GM10847 (cell line): ENCODE measurements at regions not wholly inside any gene's neighbourhood (a gene's known extent, or its start where the extent isn't known, plus 50 kb on each side); places are given as distances from the start of the nearest gene placed in this dataset.

Experiments
- POLR2A ChIP-seq: IDR thresholded peaks from 2 replicates; pipeline ENCODE4 v1.6.1; 2011; ENCODE audit not compliant: insufficient read length; ENCODE audit errors: extremely low read depth

DNA sequence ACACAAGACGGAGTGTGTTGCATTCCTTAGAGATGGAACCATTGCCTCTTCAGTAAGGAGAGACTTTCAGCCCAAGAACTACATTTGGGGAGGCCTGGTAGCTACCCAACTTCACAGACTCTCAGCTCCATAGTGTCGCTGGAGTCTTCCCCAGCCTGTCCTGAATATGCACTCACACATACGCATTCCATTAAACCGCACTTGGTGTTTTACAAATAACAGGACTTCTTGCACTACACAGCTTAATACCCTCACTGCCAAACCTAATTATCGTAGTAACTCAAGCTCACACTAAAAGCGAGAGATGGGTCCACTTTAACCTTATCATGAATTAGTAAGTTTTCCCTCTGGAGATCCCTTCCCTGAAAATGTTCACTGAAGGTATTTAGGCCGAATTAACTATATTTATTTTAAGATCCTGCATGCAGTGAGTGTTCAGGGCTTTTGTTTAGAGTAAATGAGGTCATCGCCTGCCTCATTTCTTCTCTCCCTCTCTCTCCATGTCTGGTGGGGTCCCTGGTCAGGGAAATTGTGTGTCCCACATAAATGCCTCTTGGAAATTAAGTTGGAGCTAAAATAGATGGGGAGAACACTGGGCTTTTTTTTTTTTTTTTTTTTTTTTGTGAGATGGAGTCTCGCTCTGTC, 171.9 kb downstream of the FAM43A start:
- no peak for TF ChIP-seq POLR2A

DNA sequence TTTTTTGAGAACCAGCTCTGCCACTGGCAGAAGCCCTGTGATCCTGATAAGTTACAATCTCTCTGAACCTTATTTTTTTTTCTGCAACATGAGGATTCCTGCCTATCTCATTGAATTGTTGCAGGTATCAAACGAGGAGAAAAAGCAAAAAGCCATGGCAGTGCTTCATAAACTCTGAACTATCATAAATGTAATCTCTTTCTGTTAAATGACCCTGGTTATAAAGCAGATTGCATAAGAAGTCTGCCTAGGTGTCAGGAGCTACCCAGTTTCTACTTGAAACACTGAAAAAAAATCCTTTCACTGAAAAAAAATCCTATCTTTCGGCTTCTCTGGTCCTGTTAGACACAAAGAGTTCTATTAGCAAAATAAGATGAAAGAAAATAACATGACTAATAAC, 172.7 kb downstream of the FAM43A start:
- TF ChIP-seq POLR2A: no peak

GRCh38 chr3:194860725-194861124, 175.0 kb downstream of the FAM43A start:
- TF ChIP-seq POLR2A: no peak

- TF ChIP-seq POLR2A: no peak
These were observed 175.7 kb downstream of the FAM43A start for GRCh38 chr3:194861375-194861774.

- TF ChIP-seq POLR2A: no peak
These were observed 179.4 kb downstream of the FAM43A start for GRCh38 chr3:194865061-194865460.

DNA sequence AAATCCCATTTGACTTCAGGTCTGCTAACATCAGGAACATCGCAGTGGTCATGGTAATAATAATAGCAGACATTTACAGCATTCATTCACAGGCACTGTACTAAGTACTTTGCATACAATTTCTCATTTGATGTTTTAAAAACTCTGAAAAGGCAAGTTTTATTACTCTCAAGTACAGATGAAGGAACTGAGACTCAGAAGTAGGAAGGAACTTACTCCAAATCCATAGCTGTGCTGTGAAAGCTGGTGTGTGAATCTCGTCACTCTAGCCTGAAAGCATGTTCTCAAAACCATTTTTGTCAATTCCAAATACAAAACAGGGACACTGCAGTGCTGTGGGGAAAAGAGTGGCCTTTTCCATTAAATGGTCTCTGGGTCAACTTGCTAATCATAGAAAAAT, 179.9 kb downstream of the FAM43A start:
- no peak for TF ChIP-seq POLR2A

- no peak for TF ChIP-seq POLR2A
These were observed 180.6 kb downstream of the FAM43A start for GRCh38 chr3:194866236-194866635.

DNA sequence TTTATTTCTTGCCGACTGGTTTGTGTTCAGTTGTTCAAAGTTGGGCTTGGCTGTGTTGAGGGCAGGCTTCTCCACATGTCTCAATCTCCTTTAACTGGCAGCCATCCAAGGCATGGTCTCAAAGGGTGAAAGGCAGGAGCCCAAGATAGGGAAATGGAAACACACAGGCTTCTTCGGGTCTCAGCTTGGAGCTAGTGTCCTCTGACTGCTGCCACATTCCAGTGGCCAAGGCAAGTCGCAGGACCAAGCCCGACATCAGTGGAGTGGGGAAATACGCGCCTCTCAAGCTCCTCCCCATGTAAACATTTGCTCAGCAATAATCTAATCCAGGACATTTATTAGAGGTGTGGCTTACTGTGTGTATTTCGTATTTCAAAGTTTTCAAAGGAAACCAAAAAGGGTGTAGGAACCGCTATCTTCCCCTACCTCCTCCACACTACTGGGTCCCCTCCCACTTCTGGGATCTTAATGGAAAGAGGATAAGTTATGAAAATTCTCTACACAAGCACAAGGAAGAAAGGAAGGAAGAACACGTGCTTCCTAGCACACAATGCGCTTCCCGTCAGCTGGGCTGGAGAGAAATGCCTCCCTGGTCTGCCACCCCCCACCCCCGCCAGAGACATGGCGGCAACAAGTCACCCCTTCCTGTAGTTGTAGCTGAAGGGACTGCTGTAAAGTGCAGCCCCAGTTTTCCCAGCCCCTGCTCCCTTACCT, 181.7 kb downstream of the FAM43A start:
- no peak for TF ChIP-seq POLR2A

- TF ChIP-seq POLR2A: no peak
These were observed 183.1 kb downstream of the FAM43A start for GRCh38 chr3:194868831-194869230.

GRCh38 chr3:194869482-194870169, 183.9 kb downstream of the FAM43A start:
- TF ChIP-seq POLR2A: no peak

GRCh38 chr3:194870394-194871110, 184.9 kb downstream of the FAM43A start:
- TF ChIP-seq POLR2A: no peak

DNA sequence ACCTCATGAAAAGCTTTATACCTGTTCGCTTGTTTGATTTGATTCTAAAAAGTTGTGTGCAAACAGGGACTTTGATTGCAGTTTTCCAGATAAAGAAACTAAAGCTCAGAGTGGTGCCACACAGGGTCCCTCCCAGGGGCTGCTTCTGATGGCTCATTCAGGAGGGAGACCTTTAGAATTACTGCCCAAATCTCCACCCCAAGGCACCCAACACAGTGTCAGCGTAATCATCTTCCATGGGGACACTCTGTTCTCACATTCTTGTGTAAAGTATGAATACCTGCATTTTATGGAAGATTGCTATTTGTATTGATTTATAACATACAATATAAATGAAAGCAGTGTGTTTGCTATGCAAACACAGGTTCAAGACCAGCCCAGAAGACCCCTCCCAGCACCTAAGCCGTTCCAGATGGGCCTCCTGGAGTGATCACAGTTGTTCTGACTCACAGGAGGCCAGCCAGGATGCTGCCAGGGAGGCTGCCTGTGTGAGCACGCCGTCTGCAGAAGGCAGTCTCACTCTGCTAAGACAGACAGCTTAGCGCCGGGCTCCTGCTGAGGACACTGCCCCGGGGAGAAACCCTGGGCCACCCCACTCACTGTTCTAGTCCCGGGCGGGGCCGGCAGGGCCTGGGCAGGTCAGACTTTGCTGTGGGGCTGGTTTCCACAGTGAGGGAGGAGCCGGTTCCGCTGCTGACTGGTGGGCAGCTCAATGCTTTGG, 185.6 kb downstream of the FAM43A start:
- TF ChIP-seq POLR2A: no peak

DNA sequence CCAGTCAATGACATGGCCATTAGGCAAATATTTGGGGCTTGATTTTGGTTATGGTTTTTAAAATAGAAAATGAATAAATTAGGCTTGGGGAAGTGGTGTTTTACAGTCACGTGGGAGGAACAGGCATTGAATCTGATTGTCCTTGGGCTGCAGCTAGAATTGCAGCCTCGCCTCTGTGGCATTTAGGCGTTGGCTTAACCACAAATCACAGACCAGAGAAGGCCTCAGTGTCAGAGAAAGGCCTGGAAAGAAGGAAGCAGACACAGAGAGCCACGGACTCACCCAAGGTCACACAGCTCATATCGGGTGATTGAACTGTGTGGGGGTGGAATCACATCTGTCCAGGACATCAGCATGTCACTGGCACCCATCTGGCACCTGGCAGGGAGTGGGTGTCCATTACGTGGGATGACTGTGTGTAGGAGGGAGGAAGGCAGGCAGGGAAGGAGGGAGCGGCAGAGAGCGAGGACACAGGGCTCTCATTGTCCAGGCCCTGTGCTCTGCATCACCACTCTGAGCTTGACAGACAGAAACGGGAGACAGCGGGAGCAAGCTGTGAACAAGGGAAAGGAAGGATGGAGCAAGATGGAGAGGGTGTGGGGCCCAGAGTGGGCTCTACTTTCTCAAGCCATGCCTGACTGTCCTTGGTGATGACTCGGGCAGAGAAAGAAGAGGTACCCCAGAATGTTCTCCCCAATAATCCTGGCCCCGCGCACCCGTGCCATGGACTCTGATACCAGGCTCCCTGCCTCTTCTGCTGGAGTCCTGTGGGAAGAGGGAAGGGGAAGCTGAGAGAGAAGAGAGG, 186.4 kb downstream of the FAM43A start:
- TF ChIP-seq POLR2A: no peak

DNA sequence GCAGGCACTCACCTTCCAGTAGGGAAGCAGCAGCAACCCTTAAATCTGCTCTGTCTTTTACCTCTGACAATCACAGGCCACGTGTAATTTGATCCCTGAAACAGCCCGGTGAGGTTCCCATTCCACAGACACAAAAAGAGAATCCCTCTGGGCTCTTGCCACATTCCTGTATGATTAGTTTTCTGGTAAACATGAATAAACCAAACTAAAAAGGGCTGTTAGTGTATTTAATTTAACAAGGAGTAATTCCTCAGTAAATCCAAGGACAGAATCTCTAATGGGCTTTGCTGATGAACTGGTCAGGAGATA, 186.9 kb downstream of the FAM43A start:
- no peak for TF ChIP-seq POLR2A
